GM20000 (cell line): ENCODE measurements at regions not wholly inside any gene's neighbourhood (a gene's known extent, or its start where the extent isn't known, plus 50 kb on each side); places are given as distances from the start of the nearest gene placed in this dataset.

Source experiments
- DNase-seq: peaks from one replicate; pipeline ENCODE4 v3.0.0; 2012; ENCODE audit warnings: low spot score
- TF ChIP-seq, protein P1 (sequence below): IDR thresholded peaks from 2 replicates; pipeline ENCODE4 v1.5.1; 2012; ENCODE audit warnings: mild to moderate bottlenecking, control low read depth; ENCODE audit errors: extremely low read depth, missing control alignments

DNA sequence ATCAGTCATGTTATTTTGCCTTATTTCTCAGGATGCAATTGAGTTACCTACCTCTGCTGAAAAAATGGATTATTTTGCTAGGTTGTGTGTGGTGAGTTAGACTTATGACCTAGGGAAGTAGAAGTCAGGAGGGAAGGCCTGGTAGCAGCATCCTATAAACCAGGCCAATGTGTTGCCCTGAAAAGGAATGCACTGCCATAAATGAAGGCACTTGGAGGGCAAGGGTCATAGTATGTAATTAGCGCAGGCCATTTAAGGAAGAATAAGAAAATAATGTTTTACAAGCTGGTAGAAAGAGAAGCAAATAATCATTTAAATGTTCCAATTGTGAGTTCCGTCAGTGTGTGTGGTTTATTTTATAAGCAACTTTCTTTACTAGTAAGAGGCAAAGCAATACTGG is 698.8 kb downstream of the KCNJ2 start:
- TF ChIP-seq, protein P1, sequence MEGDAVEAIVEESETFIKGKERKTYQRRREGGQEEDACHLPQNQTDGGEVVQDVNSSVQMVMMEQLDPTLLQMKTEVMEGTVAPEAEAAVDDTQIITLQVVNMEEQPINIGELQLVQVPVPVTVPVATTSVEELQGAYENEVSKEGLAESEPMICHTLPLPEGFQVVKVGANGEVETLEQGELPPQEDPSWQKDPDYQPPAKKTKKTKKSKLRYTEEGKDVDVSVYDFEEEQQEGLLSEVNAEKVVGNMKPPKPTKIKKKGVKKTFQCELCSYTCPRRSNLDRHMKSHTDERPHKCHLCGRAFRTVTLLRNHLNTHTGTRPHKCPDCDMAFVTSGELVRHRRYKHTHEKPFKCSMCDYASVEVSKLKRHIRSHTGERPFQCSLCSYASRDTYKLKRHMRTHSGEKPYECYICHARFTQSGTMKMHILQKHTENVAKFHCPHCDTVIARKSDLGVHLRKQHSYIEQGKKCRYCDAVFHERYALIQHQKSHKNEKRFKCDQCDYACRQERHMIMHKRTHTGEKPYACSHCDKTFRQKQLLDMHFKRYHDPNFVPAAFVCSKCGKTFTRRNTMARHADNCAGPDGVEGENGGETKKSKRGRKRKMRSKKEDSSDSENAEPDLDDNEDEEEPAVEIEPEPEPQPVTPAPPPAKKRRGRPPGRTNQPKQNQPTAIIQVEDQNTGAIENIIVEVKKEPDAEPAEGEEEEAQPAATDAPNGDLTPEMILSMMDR = no peak
- DNase-seq = no peak

DNA sequence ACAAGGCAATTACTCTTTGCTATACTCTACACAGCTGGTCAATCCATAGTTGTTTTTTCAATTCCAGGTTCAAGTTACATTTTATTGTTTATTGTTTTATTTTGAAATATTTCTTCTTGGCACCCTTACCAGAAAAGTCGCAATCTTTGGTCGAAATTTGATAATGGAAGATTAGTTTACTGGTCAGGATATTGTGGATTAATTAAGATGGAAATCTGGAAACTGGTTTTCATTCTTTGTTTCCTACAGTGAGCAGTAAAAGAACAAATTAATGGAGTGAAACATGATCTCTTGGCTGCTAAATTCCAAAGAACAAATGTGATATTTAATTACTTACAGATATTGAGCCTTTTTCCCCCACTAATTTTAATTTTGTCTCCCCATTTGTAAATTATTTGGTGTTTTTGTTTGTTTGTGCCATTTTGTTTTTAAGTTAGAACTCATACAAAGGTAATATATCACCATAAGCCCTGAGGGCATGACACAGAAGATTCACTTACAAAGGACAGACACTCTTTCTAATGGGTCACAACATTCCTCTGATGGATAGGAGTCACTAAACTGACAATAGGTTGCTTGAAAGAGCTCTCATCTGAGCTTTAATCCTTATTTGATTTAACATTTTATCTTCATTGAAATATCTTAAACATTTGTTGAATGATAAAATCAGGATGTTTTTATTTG is 700.2 kb downstream of the KCNJ2 start:
- no peak for DNase-seq
- TF ChIP-seq, protein P1 = no peak

DNA sequence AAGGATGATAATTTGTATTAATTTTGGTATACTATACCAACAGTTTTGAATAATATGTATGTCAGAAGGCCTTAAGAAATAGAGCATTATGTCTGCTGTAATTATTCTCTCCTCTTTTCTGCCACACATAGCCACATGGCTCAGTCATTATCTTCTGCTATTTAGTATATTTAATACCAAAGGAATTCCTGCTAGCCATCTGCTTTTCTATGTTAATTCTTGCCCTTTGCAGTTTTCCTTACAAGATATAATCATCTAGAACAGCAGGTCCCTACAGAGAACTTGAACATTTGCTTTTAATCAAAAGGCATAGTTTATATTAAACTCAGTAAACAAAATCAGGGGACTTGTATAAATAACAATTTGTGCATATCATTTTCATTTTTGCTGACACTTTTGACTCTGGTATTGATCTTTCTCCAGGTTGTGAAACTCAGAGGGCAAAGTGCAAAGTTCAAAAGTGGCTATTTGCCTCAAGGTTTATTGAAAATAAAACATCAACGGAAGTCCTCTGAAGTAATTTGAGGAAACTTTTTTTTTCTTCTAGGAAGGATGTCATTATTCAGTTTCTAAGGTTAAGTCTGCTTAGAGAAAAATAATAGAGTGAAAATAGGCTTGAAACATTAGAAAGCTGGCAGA is 702.0 kb downstream of the KCNJ2 start:
- TF ChIP-seq, protein P1 = no peak
- no peak for DNase-seq

DNA sequence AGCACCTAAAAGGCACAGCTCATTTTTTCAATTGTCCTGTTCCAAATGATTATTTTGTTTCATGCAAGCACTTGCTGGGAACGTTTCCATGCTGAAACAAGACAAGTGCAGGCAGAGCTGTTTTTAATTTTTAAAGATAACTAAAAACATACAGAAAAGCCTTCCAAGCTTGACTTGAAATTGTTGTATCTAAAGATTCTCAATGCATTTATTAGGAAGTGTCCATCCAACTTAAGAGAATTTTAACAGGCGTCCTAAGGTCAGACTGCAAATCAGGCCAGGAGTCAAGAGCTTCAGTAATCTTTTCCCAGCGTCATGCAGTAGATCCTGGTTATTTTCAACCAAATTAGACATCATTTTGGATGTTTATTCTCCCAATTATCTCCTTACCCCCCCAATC is 702.8 kb downstream of the KCNJ2 start:
- TF ChIP-seq, protein P1 = no peak
- no peak for DNase-seq

DNA sequence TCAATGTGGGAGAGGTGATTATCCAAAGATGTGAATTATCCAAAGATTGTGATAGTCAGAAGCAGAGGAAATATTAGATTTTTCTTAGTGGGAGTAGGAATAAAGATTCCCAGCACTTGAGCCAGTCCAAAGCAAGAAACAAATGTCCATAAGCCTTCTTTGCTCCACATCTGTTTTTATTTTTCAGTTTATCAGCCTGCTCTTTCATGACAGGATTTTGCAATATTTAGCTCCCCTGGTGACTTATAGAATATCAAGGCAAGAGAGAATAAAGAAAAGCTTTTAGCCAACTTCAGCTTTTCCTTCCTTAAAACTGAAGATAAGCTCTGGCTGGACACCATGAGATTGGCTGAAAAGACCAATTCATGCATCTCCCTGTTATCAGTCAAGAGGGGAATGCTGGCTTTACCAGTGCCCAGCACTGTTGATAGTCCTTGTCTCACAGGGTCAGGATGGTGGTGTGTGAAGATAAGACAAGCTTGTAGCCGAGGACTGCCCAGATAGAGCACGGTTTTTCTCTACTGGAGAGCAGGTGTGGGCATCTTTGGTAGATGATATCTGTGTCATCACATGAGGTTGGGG is 706.5 kb downstream of the KCNJ2 start:
- DNase-seq = no peak
- TF ChIP-seq, protein P1 = no peak

DNA sequence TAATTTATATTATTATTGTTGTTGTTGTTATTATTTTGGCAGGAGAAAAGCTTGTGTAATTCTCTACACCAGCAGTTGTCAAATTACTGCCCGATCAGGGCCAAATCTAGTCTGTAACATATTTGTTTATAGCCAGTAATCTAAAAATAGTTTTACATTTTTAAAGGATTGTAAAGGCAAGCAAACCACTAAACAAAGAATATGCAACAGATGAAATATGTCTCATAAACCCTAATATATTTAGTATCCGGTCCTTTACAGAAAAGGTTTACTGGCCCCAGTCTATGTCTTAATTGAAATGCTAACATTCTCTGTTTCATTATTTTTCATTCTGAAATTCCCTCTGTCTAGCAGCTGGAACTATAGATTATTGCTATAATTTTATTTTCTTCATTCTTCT is 709.5 kb downstream of the KCNJ2 start:
- TF ChIP-seq, protein P1 = no peak
- no peak for DNase-seq

DNA sequence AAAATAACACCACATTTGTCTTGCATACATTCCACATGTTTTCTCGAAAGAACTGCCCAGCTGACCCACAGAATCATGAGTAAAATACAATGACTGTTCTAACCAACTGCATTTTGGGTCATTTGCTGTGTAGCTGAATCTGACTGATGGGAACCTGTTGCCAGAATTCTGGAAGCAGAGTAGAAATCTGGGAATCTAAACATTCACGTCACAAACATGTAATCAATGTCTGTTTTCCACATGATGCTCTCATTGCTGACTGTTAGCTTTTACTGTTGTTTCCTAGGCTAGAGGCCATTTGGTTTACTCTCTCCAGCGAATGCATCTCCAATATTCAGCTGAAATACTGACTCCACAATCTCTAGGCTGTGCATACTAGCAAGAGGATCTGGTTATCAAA is 710.1 kb downstream of the KCNJ2 start:
- DNase-seq = no peak
- TF ChIP-seq, protein P1 = no peak
